Mesothelial cell of epicardium (in vitro differentiated cells): ENCODE measurements at regions not wholly inside any gene's neighbourhood (a gene's known extent, or its start where the extent isn't known, plus 50 kb on each side); places are given as distances from the start of the nearest gene placed in this dataset.

ENCODE experiments used
- DNase-seq, 2 experiments: peaks; one replicate each; pipeline ENCODE4 v3.0.0; 2021; ENCODE audit warnings: low spot score in 2 of 2; ENCODE audit not compliant: unreplicated experiment in 2 of 2
- H3K27ac Mint-ChIP-seq: 2 replicates; pipeline ENCODE4 v1.8.0; 2021; ENCODE audit warnings: mixed read lengths
- H3K27me3 Mint-ChIP-seq: 2 replicates; pipeline ENCODE4 v1.8.0; 2021; ENCODE audit warnings: low read depth, mixed read lengths
- H3K36me3 Mint-ChIP-seq: 2 replicates; pipeline ENCODE4 v1.8.0; 2021; ENCODE audit warnings: mixed read lengths
- H3K4me1 Mint-ChIP-seq: 2 replicates; pipeline ENCODE4 v1.8.0; 2021; ENCODE audit warnings: mixed read lengths
- H3K4me3 Mint-ChIP-seq: 2 replicates; pipeline ENCODE4 v1.8.0; 2021; ENCODE audit warnings: mild to moderate bottlenecking, moderate library complexity, mixed read lengths
- H3K9me3 Mint-ChIP-seq: 2 replicates; pipeline ENCODE4 v1.8.0; 2021; ENCODE audit warnings: mixed read lengths
- CTCF ChIP-seq: fragments of 200-600 bp; sonication (generic); IDR thresholded peaks from one replicate; pipeline ENCODE4 v1.5.0; 2021; ENCODE audit warnings: antibody characterized with exemption; ENCODE audit not compliant: unreplicated experiment

- no peak for TF ChIP-seq CTCF
- no peak for DNase-seq
- H3K27me3 Mint-ChIP-seq: no peaks in the 10 kb centered on the region
- peaks cover 24% of the 10 kb centered on the region for H3K36me3 Mint-ChIP-seq
- peaks cover 26% of the 10 kb centered on the region for H3K4me1 Mint-ChIP-seq
- no peak overlapping the region for H3K4me3 Mint-ChIP-seq
- H3K9me3 Mint-ChIP-seq: peaks cover 28% of the 10 kb centered on the region
- peak overlapping the region; percentile 91 for H3K27ac Mint-ChIP-seq
Measured at GRCh38 chr5:142446131-142446959, 121.5 kb upstream of the SPRY4 start.

GRCh38 chr5:142445266-142445665, 120.4 kb upstream of the SPRY4 start:
- Mint-ChIP-seq H3K27me3 (no peaks in the 10 kb centered on the region), H3K9me3 (peaks cover 19% of the 10 kb centered on the region), H3K4me3 (no peak overlapping the region), H3K36me3 (peaks cover 15% of the 10 kb centered on the region), H3K4me1 (peaks cover 35% of the 10 kb centered on the region), H3K27ac (peak overlapping the region; percentile 91)
- TF ChIP-seq CTCF: no peak
- no peak for DNase-seq

GRCh38 chr5:142441616-142442015, 116.8 kb upstream of the SPRY4 start:
- H3K27me3 Mint-ChIP-seq: no peaks in the 10 kb centered on the region
- peak in 1 of 2 experiments; percentile 43 for DNase-seq
- H3K4me1 Mint-ChIP-seq: peaks cover 47% of the 10 kb centered on the region
- TF ChIP-seq CTCF: no peak
- peak overlapping the region; percentile 3 for H3K4me3 Mint-ChIP-seq
- no peaks in the 10 kb centered on the region for H3K36me3 Mint-ChIP-seq
- H3K27ac Mint-ChIP-seq: peak overlapping the region; percentile 79
- H3K9me3 Mint-ChIP-seq: no peaks in the 10 kb centered on the region

GRCh38 chr5:142439207-142439860, 114.5 kb upstream of the SPRY4 start:
- Mint-ChIP-seq H3K9me3 (no peaks in the 10 kb centered on the region), H3K27ac (peak overlapping the region; percentile 27), H3K27me3 (no peaks in the 10 kb centered on the region), H3K4me1 (peaks cover 36% of the 10 kb centered on the region), H3K36me3 (no peaks in the 10 kb centered on the region), H3K4me3 (no peak overlapping the region)
- no peak for DNase-seq
- TF ChIP-seq CTCF: no peak

- no peak for DNase-seq
- H3K9me3 Mint-ChIP-seq: no peaks in the 10 kb centered on the region
- no peaks in the 10 kb centered on the region for H3K27me3 Mint-ChIP-seq
- H3K4me1 Mint-ChIP-seq: peaks cover 40% of the 10 kb centered on the region
- peak overlapping the region; percentile 27 for H3K27ac Mint-ChIP-seq
- H3K4me3 Mint-ChIP-seq: no peak overlapping the region
- no peaks in the 10 kb centered on the region for H3K36me3 Mint-ChIP-seq
- TF ChIP-seq CTCF: no peak
Measured at GRCh38 chr5:142438573-142438972, 113.8 kb upstream of the SPRY4 start.
